HepG2 (cell line): ENCODE measurements at regions not wholly inside any gene's neighbourhood (a gene's known extent, or its start where the extent isn't known, plus 50 kb on each side); places are given as distances from the start of the nearest gene placed in this dataset.

Experiments
- JUNB ChIP-seq: sonication (generic); formaldehyde crosslinking; IDR thresholded peaks from 2 replicates; pipeline ENCODE4 v1.8.0; 2022; ENCODE audit warnings: missing genetic modification reagents, mild to moderate bottlenecking, borderline replicate concordance
- MXI1 ChIP-seq: IDR thresholded peaks from 3 replicates; pipeline ENCODE4 v1.6.1; 2012; ENCODE audit warnings: low read depth, low read length, inconsistent platforms, borderline replicate concordance
- NFRKB ChIP-seq: fragments of 450-650 bp; IDR thresholded peaks from 2 replicates; pipeline ENCODE4 v1.6.1; 2017
- POLR2AphosphoS5 ChIP-seq: IDR thresholded peaks from 2 replicates; pipeline ENCODE4 v1.6.1; 2012; ENCODE audit warnings: low read depth, low read length
- RAD21 ChIP-seq: fragments of 450-650 bp; formaldehyde crosslinking; IDR thresholded peaks from 2 replicates; pipeline ENCODE4 v1.5.0; 2020; ENCODE audit warnings: mild to moderate bottlenecking
- SALL2 ChIP-seq: sonication (generic); formaldehyde crosslinking; IDR thresholded peaks from 2 replicates; pipeline ENCODE4 v1.8.1; 2023; ENCODE audit warnings: mild to moderate bottlenecking, missing genetic modification reagents, inconsistent platforms
- THYN1 ChIP-seq: sonication (generic); formaldehyde crosslinking; IDR thresholded peaks from 2 replicates; pipeline ENCODE4 v1.8.1; 2023; ENCODE audit warnings: low read depth, mild to moderate bottlenecking, moderate library complexity, missing genetic modification reagents, borderline replicate concordance
- ZNF816 ChIP-seq: sonication (generic); formaldehyde crosslinking; IDR thresholded peaks from 2 replicates; pipeline ENCODE4 v1.8.0; 2022; ENCODE audit warnings: missing genetic modification reagents, mild to moderate bottlenecking, borderline replicate concordance
- TF ChIP-seq, protein P1 (sequence below): sonication (generic); formaldehyde crosslinking; IDR thresholded peaks from 2 replicates; pipeline ENCODE4 v1.4.0; 2020; ENCODE audit warnings: missing genetic modification reagents
- TF ChIP-seq, protein P2 (sequence below): sonication (generic); formaldehyde crosslinking; IDR thresholded peaks from 2 replicates; pipeline ENCODE4 v1.4.0; 2020; ENCODE audit warnings: missing genetic modification reagents; ENCODE audit errors: not compliant biosample characterization
- TF ChIP-seq, protein P3 (sequence below): sonication (generic); formaldehyde crosslinking; IDR thresholded peaks from 2 replicates; pipeline ENCODE4 v1.5.0; 2020; ENCODE audit warnings: mild to moderate bottlenecking, missing genetic modification reagents, moderate library complexity
- TF ChIP-seq, protein P4 (sequence below): IDR thresholded peaks from 2 replicates; pipeline ENCODE4 v1.6.1; 2016; ENCODE audit warnings: low read depth, missing genetic modification reagents, missing compliant biosample characterization

DNA sequence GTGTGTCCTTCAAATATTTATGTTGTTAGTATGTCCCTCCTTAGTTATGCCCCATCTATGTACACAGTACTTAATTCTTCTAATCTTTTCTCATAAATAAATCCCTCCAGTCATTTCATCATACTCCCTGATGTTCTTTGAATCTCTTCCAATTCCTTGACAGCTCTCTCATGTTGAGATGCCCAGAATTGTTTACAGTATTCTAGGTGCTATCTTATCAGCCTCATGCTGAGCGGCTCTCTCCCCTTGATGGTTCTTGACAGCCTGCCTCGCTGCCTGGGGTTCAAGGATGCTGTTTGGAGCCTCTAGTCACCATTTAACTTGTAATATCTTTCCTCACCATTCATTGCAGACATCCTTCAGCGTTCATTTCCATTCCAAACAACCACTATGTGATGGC is 799.2 kb downstream of the BRINP1 start:
- TF ChIP-seq, protein P1, sequence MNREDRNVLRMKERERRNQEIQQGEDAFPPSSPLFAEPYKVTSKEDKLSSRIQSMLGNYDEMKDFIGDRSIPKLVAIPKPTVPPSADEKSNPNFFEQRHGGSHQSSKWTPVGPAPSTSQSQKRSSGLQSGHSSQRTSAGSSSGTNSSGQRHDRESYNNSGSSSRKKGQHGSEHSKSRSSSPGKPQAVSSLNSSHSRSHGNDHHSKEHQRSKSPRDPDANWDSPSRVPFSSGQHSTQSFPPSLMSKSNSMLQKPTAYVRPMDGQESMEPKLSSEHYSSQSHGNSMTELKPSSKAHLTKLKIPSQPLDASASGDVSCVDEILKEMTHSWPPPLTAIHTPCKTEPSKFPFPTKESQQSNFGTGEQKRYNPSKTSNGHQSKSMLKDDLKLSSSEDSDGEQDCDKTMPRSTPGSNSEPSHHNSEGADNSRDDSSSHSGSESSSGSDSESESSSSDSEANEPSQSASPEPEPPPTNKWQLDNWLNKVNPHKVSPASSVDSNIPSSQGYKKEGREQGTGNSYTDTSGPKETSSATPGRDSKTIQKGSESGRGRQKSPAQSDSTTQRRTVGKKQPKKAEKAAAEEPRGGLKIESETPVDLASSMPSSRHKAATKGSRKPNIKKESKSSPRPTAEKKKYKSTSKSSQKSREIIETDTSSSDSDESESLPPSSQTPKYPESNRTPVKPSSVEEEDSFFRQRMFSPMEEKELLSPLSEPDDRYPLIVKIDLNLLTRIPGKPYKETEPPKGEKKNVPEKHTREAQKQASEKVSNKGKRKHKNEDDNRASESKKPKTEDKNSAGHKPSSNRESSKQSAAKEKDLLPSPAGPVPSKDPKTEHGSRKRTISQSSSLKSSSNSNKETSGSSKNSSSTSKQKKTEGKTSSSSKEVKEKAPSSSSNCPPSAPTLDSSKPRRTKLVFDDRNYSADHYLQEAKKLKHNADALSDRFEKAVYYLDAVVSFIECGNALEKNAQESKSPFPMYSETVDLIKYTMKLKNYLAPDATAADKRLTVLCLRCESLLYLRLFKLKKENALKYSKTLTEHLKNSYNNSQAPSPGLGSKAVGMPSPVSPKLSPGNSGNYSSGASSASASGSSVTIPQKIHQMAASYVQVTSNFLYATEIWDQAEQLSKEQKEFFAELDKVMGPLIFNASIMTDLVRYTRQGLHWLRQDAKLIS, result no peak
- TF ChIP-seq, protein P2, sequence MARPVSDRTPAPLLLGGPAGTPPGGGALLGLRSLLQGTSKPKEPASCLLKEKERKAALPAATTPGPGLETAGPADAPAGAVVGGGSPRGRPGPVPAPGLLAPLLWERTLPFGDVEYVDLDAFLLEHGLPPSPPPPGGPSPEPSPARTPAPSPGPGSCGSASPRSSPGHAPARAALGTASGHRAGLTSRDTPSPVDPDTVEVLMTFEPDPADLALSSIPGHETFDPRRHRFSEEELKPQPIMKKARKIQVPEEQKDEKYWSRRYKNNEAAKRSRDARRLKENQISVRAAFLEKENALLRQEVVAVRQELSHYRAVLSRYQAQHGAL (CRISPR knock-in tag), result no peak
- TF ChIP-seq POLR2AphosphoS5 (no peak), SALL2 (CRISPR knock-in tag) (no peak), JUNB (CRISPR knock-in tag) (no peak), THYN1 (CRISPR knock-in tag) (no peak), NFRKB (no peak), ZNF816 (CRISPR knock-in tag) (no peak), MXI1 (no peak), RAD21 (CRISPR knock-in tag) (no peak)
- TF ChIP-seq, protein P3, sequence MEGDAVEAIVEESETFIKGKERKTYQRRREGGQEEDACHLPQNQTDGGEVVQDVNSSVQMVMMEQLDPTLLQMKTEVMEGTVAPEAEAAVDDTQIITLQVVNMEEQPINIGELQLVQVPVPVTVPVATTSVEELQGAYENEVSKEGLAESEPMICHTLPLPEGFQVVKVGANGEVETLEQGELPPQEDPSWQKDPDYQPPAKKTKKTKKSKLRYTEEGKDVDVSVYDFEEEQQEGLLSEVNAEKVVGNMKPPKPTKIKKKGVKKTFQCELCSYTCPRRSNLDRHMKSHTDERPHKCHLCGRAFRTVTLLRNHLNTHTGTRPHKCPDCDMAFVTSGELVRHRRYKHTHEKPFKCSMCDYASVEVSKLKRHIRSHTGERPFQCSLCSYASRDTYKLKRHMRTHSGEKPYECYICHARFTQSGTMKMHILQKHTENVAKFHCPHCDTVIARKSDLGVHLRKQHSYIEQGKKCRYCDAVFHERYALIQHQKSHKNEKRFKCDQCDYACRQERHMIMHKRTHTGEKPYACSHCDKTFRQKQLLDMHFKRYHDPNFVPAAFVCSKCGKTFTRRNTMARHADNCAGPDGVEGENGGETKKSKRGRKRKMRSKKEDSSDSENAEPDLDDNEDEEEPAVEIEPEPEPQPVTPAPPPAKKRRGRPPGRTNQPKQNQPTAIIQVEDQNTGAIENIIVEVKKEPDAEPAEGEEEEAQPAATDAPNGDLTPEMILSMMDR (CRISPR knock-in tag), result no peak
- TF ChIP-seq, protein P4, sequence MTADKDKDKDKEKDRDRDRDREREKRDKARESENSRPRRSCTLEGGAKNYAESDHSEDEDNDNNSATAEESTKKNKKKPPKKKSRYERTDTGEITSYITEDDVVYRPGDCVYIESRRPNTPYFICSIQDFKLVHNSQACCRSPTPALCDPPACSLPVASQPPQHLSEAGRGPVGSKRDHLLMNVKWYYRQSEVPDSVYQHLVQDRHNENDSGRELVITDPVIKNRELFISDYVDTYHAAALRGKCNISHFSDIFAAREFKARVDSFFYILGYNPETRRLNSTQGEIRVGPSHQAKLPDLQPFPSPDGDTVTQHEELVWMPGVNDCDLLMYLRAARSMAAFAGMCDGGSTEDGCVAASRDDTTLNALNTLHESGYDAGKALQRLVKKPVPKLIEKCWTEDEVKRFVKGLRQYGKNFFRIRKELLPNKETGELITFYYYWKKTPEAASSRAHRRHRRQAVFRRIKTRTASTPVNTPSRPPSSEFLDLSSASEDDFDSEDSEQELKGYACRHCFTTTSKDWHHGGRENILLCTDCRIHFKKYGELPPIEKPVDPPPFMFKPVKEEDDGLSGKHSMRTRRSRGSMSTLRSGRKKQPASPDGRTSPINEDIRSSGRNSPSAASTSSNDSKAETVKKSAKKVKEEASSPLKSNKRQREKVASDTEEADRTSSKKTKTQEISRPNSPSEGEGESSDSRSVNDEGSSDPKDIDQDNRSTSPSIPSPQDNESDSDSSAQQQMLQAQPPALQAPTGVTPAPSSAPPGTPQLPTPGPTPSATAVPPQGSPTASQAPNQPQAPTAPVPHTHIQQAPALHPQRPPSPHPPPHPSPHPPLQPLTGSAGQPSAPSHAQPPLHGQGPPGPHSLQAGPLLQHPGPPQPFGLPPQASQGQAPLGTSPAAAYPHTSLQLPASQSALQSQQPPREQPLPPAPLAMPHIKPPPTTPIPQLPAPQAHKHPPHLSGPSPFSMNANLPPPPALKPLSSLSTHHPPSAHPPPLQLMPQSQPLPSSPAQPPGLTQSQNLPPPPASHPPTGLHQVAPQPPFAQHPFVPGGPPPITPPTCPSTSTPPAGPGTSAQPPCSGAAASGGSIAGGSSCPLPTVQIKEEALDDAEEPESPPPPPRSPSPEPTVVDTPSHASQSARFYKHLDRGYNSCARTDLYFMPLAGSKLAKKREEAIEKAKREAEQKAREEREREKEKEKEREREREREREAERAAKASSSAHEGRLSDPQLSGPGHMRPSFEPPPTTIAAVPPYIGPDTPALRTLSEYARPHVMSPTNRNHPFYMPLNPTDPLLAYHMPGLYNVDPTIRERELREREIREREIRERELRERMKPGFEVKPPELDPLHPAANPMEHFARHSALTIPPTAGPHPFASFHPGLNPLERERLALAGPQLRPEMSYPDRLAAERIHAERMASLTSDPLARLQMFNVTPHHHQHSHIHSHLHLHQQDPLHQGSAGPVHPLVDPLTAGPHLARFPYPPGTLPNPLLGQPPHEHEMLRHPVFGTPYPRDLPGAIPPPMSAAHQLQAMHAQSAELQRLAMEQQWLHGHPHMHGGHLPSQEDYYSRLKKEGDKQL (CRISPR knock-in tag), result no peak
